H9 (cell line): ENCODE measurements at regions not wholly inside any gene's neighbourhood (a gene's known extent, or its start where the extent isn't known, plus 50 kb on each side); places are given as distances from the start of the nearest gene placed in this dataset.

Experiments used
- DNase-seq: peaks from one replicate; pipeline ENCODE4 v3.0.0-alpha.2; 2017
- H2AFZ ChIP-seq: one replicate; pipeline ENCODE4 v1.6.1; 2013; ENCODE audit warnings: mild to moderate bottlenecking, low read length, control low read depth, moderate library complexity
- H2AK5ac ChIP-seq: 2 replicates; pipeline ENCODE4 v1.6.1; 2013; ENCODE audit warnings: low read length, control low read depth, mixed read lengths; ENCODE audit not compliant: insufficient read length
- H2BK120ac ChIP-seq: one replicate; pipeline ENCODE4 v1.6.1; 2013; ENCODE audit warnings: low read depth, mild to moderate bottlenecking, low read length, control low read depth, inconsistent platforms; ENCODE audit not compliant: poor library complexity, severe bottlenecking
- H2BK12ac ChIP-seq: 2 replicates; pipeline ENCODE4 v1.6.1; 2013; ENCODE audit warnings: low read length, control low read depth, mixed read lengths, low read depth; ENCODE audit not compliant: insufficient read length
- H2BK15ac ChIP-seq: 2 replicates; pipeline ENCODE4 v1.6.1; 2013; ENCODE audit warnings: low read depth, low read length, control low read depth
- H2BK20ac ChIP-seq: one replicate; pipeline ENCODE4 v1.6.1; 2013; ENCODE audit warnings: low read depth, mild to moderate bottlenecking, low read length, control low read depth, inconsistent platforms; ENCODE audit not compliant: poor library complexity, severe bottlenecking
- H2BK5ac ChIP-seq: 2 replicates; pipeline ENCODE4 v1.6.1; 2013; ENCODE audit warnings: low read length, control low read depth, mixed read lengths; ENCODE audit not compliant: insufficient read length
- H3K14ac ChIP-seq: 2 replicates; pipeline ENCODE4 v1.6.1; 2013; ENCODE audit warnings: low read length, control low read depth; ENCODE audit not compliant: insufficient read depth
- H3K18ac ChIP-seq: 2 replicates; pipeline ENCODE4 v1.6.1; 2013; ENCODE audit warnings: low read depth, mild to moderate bottlenecking, mixed read lengths, low read length, control low read depth; ENCODE audit not compliant: insufficient read length
- H3K23ac ChIP-seq: 2 replicates; pipeline ENCODE4 v1.6.1; 2013; ENCODE audit warnings: low read length, control low read depth, mixed read lengths, low read depth; ENCODE audit not compliant: insufficient read length
- H3K23me2 ChIP-seq: 2 replicates; pipeline ENCODE4 v1.6.1; 2013; ENCODE audit warnings: low read depth, mild to moderate bottlenecking, mixed read lengths, low read length, control low read depth; ENCODE audit not compliant: insufficient read length, poor library complexity, severe bottlenecking
- H3K27ac ChIP-seq: 2 replicates; pipeline ENCODE4 v1.5.1; 2013; ENCODE audit warnings: low read length, control low read depth, mixed read lengths, low read depth; ENCODE audit not compliant: insufficient read length
- H3K27me3 ChIP-seq: 2 replicates; pipeline ENCODE4 v1.6.1; 2013; ENCODE audit warnings: low read length, control low read depth, inconsistent platforms; ENCODE audit not compliant: insufficient read depth
- H3K4ac ChIP-seq: 2 replicates; pipeline ENCODE4 v1.6.1; 2013; ENCODE audit warnings: low read depth, mild to moderate bottlenecking, control low read depth, inconsistent platforms, low read length, moderate library complexity
- H3K4me1 ChIP-seq: 2 replicates; pipeline ENCODE4 v1.6.1; 2013; ENCODE audit warnings: low read length, control low read depth, inconsistent platforms; ENCODE audit not compliant: insufficient read depth
- H3K4me2 ChIP-seq: 2 replicates; pipeline ENCODE4 v1.6.1; 2013; ENCODE audit warnings: low read length, control low read depth, mixed read lengths; ENCODE audit not compliant: insufficient read length, insufficient read depth
- H3K56ac ChIP-seq: 2 replicates; pipeline ENCODE4 v1.6.1; 2013; ENCODE audit warnings: low read depth, mild to moderate bottlenecking, mixed read lengths, low read length, control low read depth; ENCODE audit not compliant: insufficient read length
- H3K79me1 ChIP-seq: 2 replicates; pipeline ENCODE4 v1.6.1; 2013; ENCODE audit warnings: low read depth, mild to moderate bottlenecking, moderate library complexity, low read length, control low read depth, inconsistent platforms; ENCODE audit not compliant: insufficient read depth, poor library complexity, severe bottlenecking
- H3K79me2 ChIP-seq: 2 replicates; pipeline ENCODE4 v1.6.1; 2013; ENCODE audit warnings: low read length, control low read depth, inconsistent platforms; ENCODE audit not compliant: insufficient read depth
- H3K9ac ChIP-seq: 2 replicates; pipeline ENCODE4 v1.6.1; 2013; ENCODE audit warnings: low read length, control low read depth, mixed read lengths; ENCODE audit not compliant: insufficient read length; ENCODE audit errors: extremely low read depth
- H3K9me3 ChIP-seq: one replicate; pipeline ENCODE4 v1.6.1; 2013; ENCODE audit warnings: low read depth, low read length, inconsistent platforms; ENCODE audit not compliant: control insufficient read depth
- H3T11ph ChIP-seq: one replicate; pipeline ENCODE4 v1.6.1; 2013; ENCODE audit warnings: mild to moderate bottlenecking, low read length, control low read depth, inconsistent platforms
- H4K20me1 ChIP-seq: one replicate; pipeline ENCODE4 v1.6.1; 2013; ENCODE audit not compliant: control insufficient read depth, insufficient read length, insufficient read depth
- H4K5ac ChIP-seq: 2 replicates; pipeline ENCODE4 v1.6.1; 2013; ENCODE audit warnings: low read depth, mild to moderate bottlenecking, mixed read lengths, low read length, control low read depth; ENCODE audit not compliant: insufficient read length
- H4K8ac ChIP-seq: replicated peaks from 2 replicates; pipeline ENCODE4 v1.6.1; 2013; ENCODE audit warnings: low read length, control low read depth, mixed read lengths, low read depth; ENCODE audit not compliant: insufficient read length
- H4K91ac ChIP-seq: 2 replicates; pipeline ENCODE4 v1.6.1; 2013; ENCODE audit warnings: low read depth, mild to moderate bottlenecking, moderate library complexity, mixed read lengths, low read length, control low read depth; ENCODE audit not compliant: insufficient read length
- H3K27ac Mint-ChIP-seq, 3 experiments: 2 replicates in 2 of 3; 3 replicates in 1 of 3; pipeline ENCODE4 v1.8.0; 2020 to 2021; ENCODE audit warnings: mixed read lengths in 3 of 3, mild to moderate bottlenecking in 1 of 3, moderate library complexity in 1 of 3
- H3K27me3 Mint-ChIP-seq: 2 replicates; pipeline ENCODE4 v1.8.0; 2021; ENCODE audit warnings: low read depth, mild to moderate bottlenecking, moderate library complexity, mixed read lengths
- H3K36me3 Mint-ChIP-seq, 3 experiments: 2 replicates in 2 of 3; 3 replicates in 1 of 3; pipeline ENCODE4 v1.8.0; 2020 to 2021; ENCODE audit warnings: low read depth in 3 of 3, mixed read lengths in 3 of 3; ENCODE audit not compliant: insufficient read depth in 1 of 3
- H3K4me1 Mint-ChIP-seq, 2 experiments: 2 replicates each; pipeline ENCODE4 v1.8.0; 2020; ENCODE audit warnings: mixed read lengths in 2 of 2
- H3K4me3 Mint-ChIP-seq, 2 experiments: 2 replicates in 1 of 2; 3 replicates in 1 of 2; pipeline ENCODE4 v1.8.0; 2020 to 2021; ENCODE audit warnings: mild to moderate bottlenecking in 2 of 2, mixed read lengths in 2 of 2, moderate library complexity in 1 of 2
- H3K9me3 Mint-ChIP-seq, 2 experiments: 2 replicates in 1 of 2; 3 replicates in 1 of 2; pipeline ENCODE4 v1.8.0; 2020; ENCODE audit warnings: mild to moderate bottlenecking in 2 of 2, mixed read lengths in 2 of 2, moderate library complexity in 1 of 2
- CTCF ChIP-seq: fragments of 200-600 bp; sonication (generic); conservative IDR thresholded peaks from 3 replicates; pipeline ENCODE4 v1.8.0; 2021; ENCODE audit warnings: antibody characterized with exemption, mild to moderate bottlenecking
- WGBS: extraction: QIAGEN DNeasy Blood & Tissue Kit; methylation state at CpG from one replicate; pipeline ENCODE4 v1.1.7; 2013; ENCODE audit warnings: missing lambda C conversion rate, low lambda C conversion rate, mixed read lengths; ENCODE audit not compliant: insufficient read length; ENCODE audit errors: extremely low coverage; 5-methylcytosine and 5-hydroxymethylcytosine counted together

- Histone ChIP-seq H3K23me2 (no peaks in the 10 kb centered on the region), H3K79me2 (no peaks in the 10 kb centered on the region), H2BK15ac (no peak overlapping the region), H2BK12ac (no peak overlapping the region), H3K14ac (no peak overlapping the region), H3K56ac (no peak overlapping the region), H2BK120ac (no peak overlapping the region), H2AK5ac (no peak overlapping the region), H2AFZ (no peak overlapping the region), H4K20me1 (no peaks in the 10 kb centered on the region), H3K4ac (no peak overlapping the region), H3K9me3 (no peaks in the 10 kb centered on the region), H4K5ac (no peak overlapping the region), H3K23ac (no peak overlapping the region), H2BK20ac (no peak overlapping the region), H4K8ac (no peak overlapping the region), H3K4me2 (no peak overlapping the region), H2BK5ac (no peak overlapping the region), H3K27me3 (no peaks in the 10 kb centered on the region), H4K91ac (no peak overlapping the region), H3K18ac (no peak overlapping the region), H3K4me1 (no peaks in the 10 kb centered on the region), H3T11ph (no peak overlapping the region), H3K79me1 (no peaks in the 10 kb centered on the region), H3K27ac (no peak overlapping the region), H3K9ac (no peak overlapping the region)
- WGBS, result no CpG with 5 or more reads among the region's 13 CpGs
- H3K36me3 Mint-ChIP-seq, result peaks cover 0 to 4% (median 0%) of the 10 kb centered on the region in 3 experiments; a peak in 2 of 7 replicates
- H3K4me1 Mint-ChIP-seq, result no peaks in the 10 kb centered on the region
- no peak for DNase-seq
- peaks cover 4 to 7% of the 10 kb centered on the region in 2 experiments; a peak in 2 of 5 replicates for H3K9me3 Mint-ChIP-seq
- H3K27me3 Mint-ChIP-seq, result no peaks in the 10 kb centered on the region
- H3K27ac Mint-ChIP-seq, result no peak overlapping the region; a peak in 1 of 7 replicates
- H3K4me3 Mint-ChIP-seq, result no peak overlapping the region
- TF ChIP-seq CTCF, result no peak
These were observed 737.9 kb downstream of the RAB28 start for GRCh38 chr4:12746221-12746620.
